PC-3 (cell line): ENCODE measurements at regions not wholly inside any gene's neighbourhood (a gene's known extent, or its start where the extent isn't known, plus 50 kb on each side); places are given as distances from the start of the nearest gene placed in this dataset.

Experiments used
- ATAC-seq: fragments of 200-7000 bp; cut with Tn5 transposase; 2 replicates; pipeline ENCODE4 v1.9.1; 2020; ENCODE audit warnings: mild to moderate bottlenecking, moderate library complexity
- BruUV-seq: library from RNA; stranded (reverse); fragments of 400-500 nt; replicated peaks from 2 replicates; lab custom pipeline; 2021; lab: Mats Ljungman, UMichigan
- CTCF ChIA-PET: fragments of 300-600 bp; sonication (Branson Sonifier 250); formaldehyde crosslinking; loops from one replicate; lab custom pipeline; 2022; ENCODE audit warnings: antibody characterized with exemption; lab: Charles Lee
- POLR2A ChIA-PET: fragments of 300-600 bp; sonication (Branson Sonifier 250); formaldehyde crosslinking; loops from one replicate; lab custom pipeline; 2022; ENCODE audit warnings: antibody characterized with exemption; ENCODE audit not compliant: unreplicated experiment; lab: Charles Lee
- DNase-seq: peaks from one replicate; pipeline ENCODE4 v3.0.0-alpha.2; 2015
- H2AFZ ChIP-seq: fragments of 300-600 bp; sonication (generic); 2 replicates; pipeline ENCODE4 v1.6.0; 2016; ENCODE audit warnings: antibody characterized with exemption, low read length
- H3F3A ChIP-seq: fragments of 300-600 bp; sonication (generic); one replicate; pipeline ENCODE4 v1.6.0; 2017; ENCODE audit warnings: antibody characterized with exemption, low read length, control low read depth, mild to moderate bottlenecking; ENCODE audit not compliant: unreplicated experiment
- H3K27ac ChIP-seq: fragments of 300-600 bp; sonication (generic); 2 replicates; pipeline ENCODE4 v1.5.1; 2016; ENCODE audit warnings: mild to moderate bottlenecking, low read length
- H3K27me3 ChIP-seq: fragments of 300-600 bp; sonication (generic); 2 replicates; pipeline ENCODE4 v1.6.1; 2016; ENCODE audit warnings: low read length, mixed read lengths
- H3K36me3 ChIP-seq: fragments of 300-600 bp; sonication (generic); 2 replicates; pipeline ENCODE4 v1.6.1; 2016; ENCODE audit warnings: low read depth, mixed run types, low read length, mixed read lengths
- H3K4me1 ChIP-seq: fragments of 300-600 bp; sonication (generic); 2 replicates; pipeline ENCODE4 v1.5.1; 2016; ENCODE audit warnings: low read length; ENCODE audit not compliant: insufficient read depth
- H3K4me2 ChIP-seq: fragments of 300-600 bp; sonication (generic); 2 replicates; pipeline ENCODE4 v1.6.0; 2016; ENCODE audit warnings: low read length
- H3K4me3 ChIP-seq: fragments of 300-600 bp; sonication (generic); 2 replicates; pipeline ENCODE4 v1.5.1; 2016; ENCODE audit warnings: mild to moderate bottlenecking, low read length, mixed read lengths
- H3K79me2 ChIP-seq: fragments of 300-600 bp; sonication (generic); 2 replicates; pipeline ENCODE4 v1.6.1; 2017; ENCODE audit warnings: low read length, mixed read lengths
- H3K9ac ChIP-seq: fragments of 300-600 bp; sonication (generic); 2 replicates; pipeline ENCODE4 v1.6.0; 2016; ENCODE audit warnings: mild to moderate bottlenecking, low read length
- H3K9me2 ChIP-seq: fragments of 300-600 bp; sonication (generic); replicated peaks from 2 replicates; pipeline ENCODE4 v1.6.1; 2016; ENCODE audit warnings: mixed run types, low read length, mixed read lengths
- H3K9me3 ChIP-seq: fragments of 300-600 bp; sonication (generic); 2 replicates; pipeline ENCODE4 v1.6.1; 2016; ENCODE audit warnings: low read length, mixed read lengths
- H4K20me1 ChIP-seq: fragments of 300-600 bp; sonication (generic); 2 replicates; pipeline ENCODE4 v1.6.1; 2016; ENCODE audit warnings: low read length, mixed read lengths
- CTCF ChIP-seq: fragments of 300-600 bp; sonication (generic); conservative IDR thresholded peaks from 2 replicates; pipeline ENCODE4 v1.5.1; 2017; ENCODE audit warnings: antibody characterized with exemption, low read depth, mild to moderate bottlenecking, low read length
- EZH2 ChIP-seq: fragments of 300-600 bp; sonication (generic); IDR thresholded peaks from one replicate; pipeline ENCODE4 v1.6.1; 2017; ENCODE audit warnings: antibody characterized with exemption, mild to moderate bottlenecking, low read length; ENCODE audit not compliant: unreplicated experiment
- EZH2phosphoT487 ChIP-seq: fragments of 300-600 bp; sonication (generic); IDR thresholded peaks from 2 replicates; pipeline ENCODE4 v1.6.1; 2018; ENCODE audit warnings: mild to moderate bottlenecking, antibody characterized with exemption, low read length, borderline replicate concordance
- intact Hi-C: fragments of 100-400 bp; cut with micrococcal nuclease; formaldehyde crosslinking; loops from 2 replicates; pipeline ENCODE4 v1.9.0; 2023

GRCh38 chr10:10878963-10879362 is 138.7 kb upstream of the CELF2 start:
- ChIA-PET POLR2A (no interaction called here), CTCF (no interaction called here)
- Histone ChIP-seq H2AFZ (no peak overlapping the region), H3K27me3 (peaks cover 10% of the 10 kb centered on the region; the same call in 1 of the 2 replicates), H3K79me2 (no peaks in the 10 kb centered on the region), H3K4me2 (no peak overlapping the region), H3K9ac (no peak overlapping the region), H3K9me3 (no peaks in the 10 kb centered on the region), H4K20me1 (no peaks in the 10 kb centered on the region), H3K4me3 (no peak overlapping the region), H3K27ac (no peak overlapping the region), H3K9me2 (no peaks in the 10 kb centered on the region), H3K36me3 (no peaks in the 10 kb centered on the region), H3K4me1 (no peaks in the 10 kb centered on the region), H3F3A (no peaks in the 10 kb centered on the region)
- intact Hi-C loops: no loop called here
- DNase-seq: no peak
- TF ChIP-seq EZH2phosphoT487: no peak
- no peak for TF ChIP-seq EZH2
- no peak for TF ChIP-seq CTCF
- ATAC-seq: no peak
- no TSS peak for BruUV-seq

- no peak overlapping the region for H3K9ac ChIP-seq
- H3K4me3 ChIP-seq: no peak overlapping the region
- DNase-seq: no peak
- no peaks in the 10 kb centered on the region for H3K36me3 ChIP-seq
- TF ChIP-seq EZH2 (no peak), EZH2phosphoT487 (no peak), CTCF (no peak)
- no peaks in the 10 kb centered on the region for H3K79me2 ChIP-seq
- CTCF ChIA-PET: no interaction called here
- intact Hi-C loops: no loop called here
- ATAC-seq: no peak
- no peak overlapping the region for H2AFZ ChIP-seq
- H4K20me1 ChIP-seq: no peaks in the 10 kb centered on the region
- H3K9me2 ChIP-seq: no peaks in the 10 kb centered on the region
- no peaks in the 10 kb centered on the region for H3K9me3 ChIP-seq
- no TSS peak for BruUV-seq
- H3K27ac ChIP-seq: no peak overlapping the region
- peaks cover 10% of the 10 kb centered on the region; the same call in 1 of the 2 replicates for H3K27me3 ChIP-seq
- no peaks in the 10 kb centered on the region for H3F3A ChIP-seq
- POLR2A ChIA-PET: no interaction called here
- no peak overlapping the region for H3K4me2 ChIP-seq
- no peaks in the 10 kb centered on the region for H3K4me1 ChIP-seq
These were observed 136.4 kb upstream of the CELF2 start for GRCh38 chr10:10881117-10881813.

DNA sequence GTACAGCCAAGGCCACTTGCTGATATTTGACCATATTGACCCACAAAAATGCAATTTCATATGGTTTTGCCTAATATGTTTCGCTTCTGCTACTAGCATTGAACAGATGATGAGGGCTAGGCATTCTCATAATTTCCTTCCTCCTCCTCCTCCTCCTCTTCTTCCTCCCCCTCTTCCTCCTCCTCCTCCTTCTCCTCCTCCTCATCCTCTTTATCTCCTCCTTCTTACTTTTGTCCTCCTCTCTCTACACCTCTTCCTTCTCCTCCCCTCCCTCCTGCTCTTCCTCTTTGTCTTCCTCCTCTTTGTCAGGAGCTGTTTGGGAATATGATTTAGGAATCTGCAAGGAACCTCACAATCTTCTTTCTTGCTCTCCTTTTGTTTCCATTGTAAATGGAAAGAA is 133.9 kb upstream of the CELF2 start:
- H3K27ac ChIP-seq: no peak overlapping the region
- ChIA-PET CTCF (no interaction called here), POLR2A (no interaction called here)
- H3K4me1 ChIP-seq: no peaks in the 10 kb centered on the region
- no peaks in the 10 kb centered on the region for H3K9me2 ChIP-seq
- no peak overlapping the region for H3K4me2 ChIP-seq
- TF ChIP-seq EZH2phosphoT487: no peak
- no peak for TF ChIP-seq EZH2
- TF ChIP-seq CTCF: no peak
- no peak overlapping the region for H3K4me3 ChIP-seq
- H4K20me1 ChIP-seq: no peaks in the 10 kb centered on the region
- no peaks in the 10 kb centered on the region for H3K9me3 ChIP-seq
- intact Hi-C loops: no loop called here
- no peaks in the 10 kb centered on the region for H3F3A ChIP-seq
- H3K27me3 ChIP-seq: peaks cover 10% of the 10 kb centered on the region; the same call in 1 of the 2 replicates
- no peak for ATAC-seq
- H3K36me3 ChIP-seq: no peaks in the 10 kb centered on the region
- no peak for DNase-seq
- H2AFZ ChIP-seq: no peak overlapping the region
- no peak overlapping the region for H3K9ac ChIP-seq
- H3K79me2 ChIP-seq: no peaks in the 10 kb centered on the region
- BruUV-seq: no TSS peak
